ENCODE measurements at regions not wholly inside any gene's neighbourhood (a gene's known extent, or its start where the extent isn't known, plus 50 kb on each side); places are given as distances from the start of the nearest gene placed in this dataset.

DNA sequence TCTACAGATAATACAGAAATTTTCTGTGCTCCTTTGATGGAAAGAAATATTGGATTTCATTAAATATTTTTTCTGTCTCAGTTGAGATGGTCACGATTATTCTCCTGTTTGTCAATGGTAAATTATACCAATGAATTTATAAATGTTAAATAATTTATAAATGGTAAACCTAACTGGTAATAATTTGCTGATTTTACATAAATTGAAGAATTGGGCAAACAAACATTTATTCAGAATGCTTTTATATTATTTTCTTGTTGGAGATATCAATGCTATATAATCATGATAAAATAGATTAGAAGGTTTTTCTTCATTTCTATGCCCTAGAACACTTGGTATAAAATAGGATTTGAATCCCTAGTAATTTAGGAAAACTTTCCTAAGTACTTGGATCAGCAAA lies 597.6 kb upstream of the IGFBP3 start:
- DNase-seq, result no peak

DNA sequence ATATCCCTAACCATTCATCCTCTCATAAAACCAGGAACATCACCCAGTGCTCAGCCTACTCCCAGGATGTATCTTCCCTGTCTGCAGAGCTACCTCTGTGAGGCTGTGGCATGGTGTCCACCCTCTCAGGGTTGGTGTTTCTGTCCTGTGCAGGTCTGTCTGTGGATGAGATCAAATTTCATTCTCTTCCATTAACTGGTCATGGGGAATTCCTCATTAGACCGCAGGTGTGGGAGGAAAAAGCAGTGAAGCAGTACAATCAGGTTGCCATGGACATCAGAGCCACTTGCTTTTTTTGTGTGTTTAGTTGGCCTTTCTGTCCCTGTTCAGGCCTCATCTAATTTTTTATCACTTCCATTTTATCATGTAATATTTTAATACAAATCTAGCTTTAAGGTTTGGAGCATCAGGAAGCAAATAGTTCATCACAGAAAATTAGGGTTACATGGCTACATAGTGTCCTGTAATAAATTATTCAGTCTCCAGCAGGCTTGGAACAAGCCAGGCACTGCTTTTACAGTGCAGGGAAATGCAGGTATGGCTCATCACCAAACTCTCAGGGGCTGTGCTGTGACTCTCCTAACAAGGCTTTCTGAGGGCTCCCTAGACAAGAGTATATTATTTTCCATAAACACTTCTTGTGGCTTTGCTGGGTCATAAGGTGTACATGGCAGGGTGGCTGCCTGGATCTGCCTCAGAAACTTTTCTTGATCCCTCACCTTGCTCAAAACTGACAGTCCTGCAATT lies 594.9 kb upstream of the IGFBP3 start:
- DNase-seq, result no peak

DNA sequence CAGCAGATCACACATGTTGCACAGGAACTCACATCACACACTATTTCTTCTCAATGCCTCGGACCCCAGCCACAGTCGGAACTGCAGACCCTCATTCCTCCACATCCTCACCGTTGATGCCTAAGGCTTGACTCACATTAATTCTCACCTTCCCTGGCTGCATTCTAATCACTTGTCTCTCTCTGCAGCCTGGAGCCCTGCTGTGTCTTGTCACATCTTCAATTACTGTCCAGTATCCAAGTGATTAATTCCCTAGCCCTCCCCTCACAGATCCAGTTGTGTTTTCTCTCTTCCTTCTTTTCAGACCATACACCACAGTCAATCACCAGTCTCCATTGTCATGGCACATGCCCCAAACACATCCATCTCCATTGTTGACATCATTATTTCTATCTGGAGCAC lies 592.4 kb upstream of the IGFBP3 start:
- no peak for DNase-seq

DNA sequence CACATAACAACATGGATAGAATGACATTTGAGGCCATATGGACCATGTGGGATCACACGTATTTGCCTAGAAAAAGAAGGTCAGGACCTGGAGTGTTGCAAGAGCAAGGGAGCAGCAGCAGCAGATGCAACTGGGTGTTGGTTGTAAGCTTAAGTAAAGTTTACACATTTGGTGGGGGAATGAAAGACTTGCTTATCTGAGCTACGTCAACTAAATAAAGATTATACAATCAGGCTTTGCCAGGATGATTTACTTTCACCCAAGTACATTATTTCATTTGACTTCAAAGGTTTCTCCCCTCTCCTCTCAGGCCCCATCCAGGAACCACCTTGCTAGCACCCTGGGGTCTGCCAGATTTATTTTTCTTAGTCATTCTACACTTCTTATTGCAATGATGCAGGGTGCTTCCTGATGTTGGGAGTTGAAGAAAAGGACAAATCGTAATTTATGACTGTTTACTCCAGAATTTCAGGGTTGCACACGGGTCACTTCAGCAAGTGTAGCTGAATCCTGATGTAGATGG lies 591.9 kb upstream of the IGFBP3 start:
- no peak for DNase-seq

DNA sequence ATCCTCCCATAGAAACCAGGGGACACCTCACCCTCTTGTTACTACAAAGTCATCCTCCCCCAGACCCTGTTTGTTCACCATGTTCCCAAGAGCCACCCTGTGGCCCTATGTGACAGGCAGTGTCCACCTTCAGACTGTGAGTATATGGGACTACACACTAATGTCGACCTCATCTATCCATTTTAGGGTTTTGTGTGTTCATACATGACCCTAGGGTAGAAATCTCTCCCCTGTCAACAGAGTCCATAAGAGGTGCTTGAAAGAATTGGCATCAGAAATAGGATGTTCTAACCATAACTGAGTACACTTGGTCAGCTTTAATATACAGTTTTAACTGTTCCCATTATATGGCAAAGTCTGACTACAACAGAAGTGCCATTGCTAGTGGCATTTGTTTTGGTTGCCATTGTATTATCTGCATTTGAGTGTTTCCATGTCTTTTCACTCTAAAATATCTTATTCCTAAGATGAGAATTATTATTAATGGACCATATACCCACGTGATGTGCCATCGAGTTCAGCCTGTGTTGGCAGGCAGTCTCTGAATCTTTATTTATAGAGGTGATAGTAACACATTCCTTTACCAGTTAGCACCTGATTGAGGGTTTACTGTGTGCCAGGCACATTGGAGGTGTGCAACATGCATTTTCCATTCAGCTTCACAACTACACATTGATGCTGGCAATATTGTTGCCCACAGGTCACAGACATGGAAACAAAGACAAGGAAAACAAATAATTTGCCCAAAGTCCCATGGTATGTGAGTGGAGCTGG lies 590.6 kb upstream of the IGFBP3 start:
- DNase-seq, result no peak

DNA sequence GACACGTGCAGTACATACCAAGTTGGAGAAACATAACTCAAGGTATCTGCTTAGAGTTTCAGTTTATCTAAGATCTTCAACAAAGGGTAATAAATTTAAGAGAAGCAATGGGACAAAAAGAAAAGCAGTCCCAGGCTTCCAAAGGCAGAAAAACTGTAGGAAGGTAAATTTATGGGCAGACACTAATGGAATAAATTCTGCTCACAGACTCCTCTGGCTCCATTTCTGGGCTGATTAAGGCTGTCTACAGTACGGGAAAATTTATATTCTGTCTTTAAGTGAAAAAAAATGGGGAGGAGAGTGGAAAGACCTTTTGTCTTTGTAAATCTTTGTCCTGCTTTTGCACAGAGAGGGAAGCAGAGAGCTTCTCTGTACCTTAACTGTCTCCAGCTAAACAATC lies 587.5 kb upstream of the IGFBP3 start:
- no peak for DNase-seq

DNA sequence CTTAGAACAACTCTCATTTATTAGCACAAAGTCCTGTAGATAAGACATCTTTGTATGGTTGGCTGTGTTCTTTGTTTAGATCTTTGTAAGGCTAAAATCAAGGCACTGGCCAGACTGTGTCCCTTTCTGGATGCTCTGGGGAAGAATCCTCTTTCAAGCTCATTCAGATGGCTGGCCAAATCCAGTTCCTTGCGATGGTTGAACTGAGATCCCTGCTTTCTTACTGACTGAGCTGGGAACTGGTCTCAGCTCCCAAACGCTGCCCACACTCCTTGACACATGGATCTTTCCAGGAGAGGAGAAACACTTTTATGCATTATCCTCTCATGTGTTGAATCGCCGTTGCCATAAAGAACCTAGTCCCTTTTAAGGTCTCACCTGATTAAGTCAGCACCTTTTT lies 586.5 kb upstream of the IGFBP3 start:
- no peak for DNase-seq

DNA sequence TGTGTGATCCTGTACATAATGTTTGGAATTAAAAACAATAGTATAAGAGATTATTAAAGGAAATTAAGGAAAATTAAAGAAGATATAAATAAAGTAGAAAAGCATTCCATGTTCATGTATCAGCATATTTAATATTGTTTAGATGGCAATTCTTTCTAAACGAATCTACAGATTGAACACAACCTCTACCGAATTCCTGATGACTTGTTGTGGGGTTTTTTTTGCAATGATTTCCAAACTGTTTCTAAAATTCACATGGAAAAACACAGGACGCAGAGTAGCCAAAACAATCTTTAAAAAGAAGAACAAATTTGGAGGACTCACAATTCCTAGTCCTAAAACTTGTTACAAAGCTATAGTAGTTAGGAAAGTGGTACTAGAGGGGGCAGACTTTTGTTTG lies 573.4 kb upstream of the IGFBP3 start:
- no peak for DNase-seq

DNA sequence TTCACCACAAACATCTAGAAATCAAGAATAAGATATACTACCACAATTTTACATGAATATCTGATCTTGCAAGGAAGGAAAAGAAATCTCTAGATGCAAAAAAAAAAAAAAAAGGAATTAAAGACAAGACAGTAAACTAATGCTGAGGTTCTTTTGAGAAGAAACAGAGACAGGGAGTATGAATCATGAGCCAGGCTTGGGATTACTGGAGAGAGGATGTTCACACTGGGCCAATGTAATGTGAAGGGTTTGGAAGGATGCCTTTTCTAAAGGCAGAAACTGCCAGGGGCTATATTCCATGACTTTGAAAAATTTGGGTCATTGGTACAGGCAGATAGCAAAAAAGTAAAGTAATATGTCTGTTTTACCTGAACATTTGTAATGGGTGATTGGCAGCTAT lies 573.0 kb upstream of the IGFBP3 start:
- DNase-seq, result no peak

DNA sequence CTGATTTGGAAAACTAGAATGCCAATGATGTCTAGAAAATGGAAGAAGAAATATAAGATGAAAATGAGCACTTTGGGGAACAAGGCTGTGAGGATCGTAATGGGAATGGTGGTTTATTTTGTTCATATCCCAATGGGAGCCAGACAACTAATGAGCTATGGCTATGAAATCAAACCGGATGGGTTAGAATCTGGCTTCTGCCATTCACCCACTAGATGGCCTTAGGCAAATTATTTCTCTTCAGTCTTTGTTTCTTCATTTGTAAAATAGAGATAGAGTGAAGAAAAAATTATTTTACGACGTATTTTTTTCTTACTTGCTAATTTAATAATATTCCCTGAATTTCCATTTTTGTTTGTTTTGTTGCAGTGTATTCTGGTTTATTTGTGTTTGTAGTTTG lies 572.1 kb upstream of the IGFBP3 start:
- no peak for DNase-seq

DNA sequence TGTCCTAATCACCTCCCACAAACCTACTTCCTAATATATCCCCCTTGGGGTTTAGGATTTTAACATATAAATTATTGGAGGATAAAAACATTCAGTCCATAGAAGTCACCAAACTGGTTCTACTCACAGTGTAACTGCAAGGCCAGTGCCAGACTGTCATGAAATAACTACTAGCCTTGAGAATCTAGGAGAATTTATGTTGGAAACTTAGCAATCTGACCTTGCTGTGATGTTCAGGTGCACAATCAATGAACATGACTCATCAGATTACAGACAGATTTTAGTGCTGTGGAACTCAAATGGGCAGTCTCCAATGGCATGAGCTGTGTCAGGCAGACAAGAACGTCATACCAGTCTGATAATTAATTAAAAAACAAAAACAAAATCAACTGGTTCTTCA lies 571.4 kb upstream of the IGFBP3 start:
- DNase-seq, result no peak

DNA sequence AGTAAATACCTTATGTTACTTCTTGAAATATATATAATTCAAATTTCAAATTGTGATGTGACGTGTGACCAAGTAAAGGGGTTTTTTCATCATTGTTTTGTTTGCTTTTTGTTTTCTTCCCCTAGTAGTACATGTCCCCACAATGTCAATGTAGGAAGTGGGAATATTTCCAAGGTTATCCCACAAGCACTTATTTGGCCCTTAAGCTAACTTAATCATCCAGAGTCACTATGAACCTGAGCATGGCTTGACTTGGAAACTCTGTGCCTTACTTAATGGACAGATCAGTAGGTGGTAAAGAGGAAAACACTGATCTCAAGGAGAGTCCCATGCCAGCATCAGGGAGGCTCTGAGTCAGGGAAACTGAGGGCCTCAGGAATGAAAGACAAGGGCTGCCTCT lies 569.3 kb upstream of the IGFBP3 start:
- no peak for DNase-seq

DNA sequence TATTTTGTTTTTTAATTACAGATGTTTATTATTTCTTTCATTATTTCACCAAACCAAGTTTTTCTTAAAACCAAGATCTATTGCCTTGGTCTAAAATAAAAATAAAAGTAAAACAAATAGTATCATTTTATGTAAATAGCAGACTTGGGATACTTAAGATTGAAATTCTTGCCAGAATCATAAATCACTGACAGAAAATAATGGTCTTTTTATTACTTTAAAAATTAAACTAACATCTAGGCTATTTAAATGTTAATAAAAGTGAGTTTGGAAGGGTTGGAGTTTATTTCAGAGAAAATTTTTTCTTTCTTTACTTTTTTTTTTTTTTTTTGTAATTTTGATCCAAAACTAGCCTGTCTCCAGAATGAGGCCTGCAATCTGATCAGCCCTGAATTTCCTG lies 568.0 kb upstream of the IGFBP3 start:
- DNase-seq, result no peak

DNA sequence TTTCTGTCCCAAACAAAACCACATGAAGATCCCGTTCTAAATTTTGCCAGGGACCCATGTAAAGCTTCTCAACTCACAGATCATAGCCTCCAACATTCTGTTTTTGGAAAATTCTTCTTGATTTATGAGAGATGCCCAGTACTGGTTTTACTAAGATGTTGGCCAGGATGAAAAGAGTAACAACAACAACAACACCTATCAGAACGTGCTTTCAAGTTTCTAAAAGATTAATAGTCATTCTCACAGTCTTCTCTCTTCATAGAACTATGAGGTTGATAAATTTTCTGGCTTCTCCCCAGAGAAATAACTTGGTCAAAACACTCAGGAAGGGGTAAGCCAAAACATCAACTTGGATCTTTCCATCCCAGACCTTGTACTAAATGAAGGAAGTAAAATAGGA lies 567.5 kb upstream of the IGFBP3 start:
- DNase-seq, result no peak

DNA sequence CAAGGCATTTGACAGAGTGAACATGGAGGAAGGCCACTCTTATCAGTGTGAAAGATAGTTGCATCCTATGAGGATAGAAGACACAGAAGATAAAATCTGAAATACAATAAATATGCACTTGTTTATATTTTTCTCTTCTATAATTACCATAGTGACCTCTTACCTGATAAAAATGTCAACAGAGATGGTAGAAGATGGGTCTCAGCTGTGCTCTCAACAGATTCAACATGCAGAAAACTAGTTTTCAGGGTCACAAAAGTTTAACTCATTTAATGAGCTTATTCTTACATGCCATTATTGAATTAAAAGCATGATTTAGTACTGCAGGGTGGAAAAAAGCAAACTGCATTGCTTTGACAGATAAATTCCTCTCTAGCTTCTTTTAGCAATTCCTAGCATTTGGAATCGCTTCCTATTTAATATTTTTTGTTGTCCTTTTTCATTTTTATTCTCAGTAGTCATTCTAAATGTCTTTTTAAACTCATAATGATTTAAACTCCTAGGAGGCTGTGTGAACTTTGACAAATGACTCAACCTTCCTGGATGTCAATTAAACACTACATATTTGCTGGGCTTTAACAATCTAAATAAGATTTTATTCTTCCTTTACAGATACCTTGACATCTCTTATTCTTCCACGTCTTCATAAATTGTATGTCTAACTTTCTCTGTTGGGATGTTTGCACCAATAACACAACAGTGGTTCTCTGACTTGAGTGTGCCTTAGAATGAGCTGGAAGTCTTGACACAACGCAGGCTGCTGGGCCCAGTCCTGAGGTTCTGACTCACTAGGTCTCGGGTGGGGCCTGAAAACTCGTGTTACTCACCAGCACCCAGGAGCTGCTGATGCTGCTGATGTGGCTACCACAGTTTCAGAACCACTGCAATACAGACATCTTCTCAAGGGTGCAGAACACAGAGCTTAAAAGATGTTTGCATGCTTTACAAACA lies 565.5 kb upstream of the IGFBP3 start:
- no peak for DNase-seq

DNA sequence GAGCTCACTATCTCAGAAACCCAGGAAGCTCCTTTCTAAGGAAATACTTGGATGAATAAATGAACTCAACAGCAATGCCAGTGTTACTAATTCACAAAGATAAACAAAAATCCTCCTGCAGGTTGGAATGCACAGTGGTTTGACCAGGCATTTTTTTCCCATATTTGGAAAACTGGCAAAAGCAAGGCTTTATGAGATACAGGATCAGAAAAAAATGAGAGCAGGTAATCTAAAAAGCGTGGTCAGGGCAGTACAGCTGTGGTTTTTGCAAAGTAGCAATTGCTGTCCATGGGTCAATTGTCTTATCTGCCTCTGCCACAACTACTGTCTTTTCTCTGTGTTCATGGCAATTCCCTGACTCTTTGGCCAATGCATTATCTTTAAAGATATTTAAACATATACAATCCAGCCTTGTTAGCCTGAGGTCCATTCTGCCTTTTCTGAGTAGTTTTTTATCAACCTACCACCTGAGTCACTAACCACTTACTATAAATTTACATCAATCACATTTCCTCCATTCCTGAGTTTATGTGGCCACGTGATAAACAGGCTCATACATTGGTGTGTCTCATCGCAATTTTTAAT lies 564.5 kb upstream of the IGFBP3 start:
- DNase-seq, result no peak

DNA sequence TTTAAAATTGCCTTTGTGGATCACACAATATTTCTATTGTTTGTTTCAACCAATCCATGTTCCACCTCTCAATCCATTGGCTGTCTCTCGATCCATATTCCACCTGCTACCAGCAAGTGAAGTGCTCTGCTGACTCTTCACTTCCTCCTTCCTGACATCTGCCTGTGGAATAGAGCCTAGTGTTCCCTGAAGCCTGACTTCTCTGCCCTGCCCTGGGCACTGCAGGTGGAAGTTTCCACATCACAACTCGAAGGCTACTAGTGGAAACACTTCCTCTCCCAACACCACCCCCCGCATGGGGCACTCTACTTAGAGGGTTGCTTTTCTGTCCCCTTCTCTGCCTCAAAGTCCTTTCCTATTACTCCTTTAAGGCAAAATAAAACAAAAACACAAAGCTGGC lies 563.8 kb upstream of the IGFBP3 start:
- no peak for DNase-seq

DNA sequence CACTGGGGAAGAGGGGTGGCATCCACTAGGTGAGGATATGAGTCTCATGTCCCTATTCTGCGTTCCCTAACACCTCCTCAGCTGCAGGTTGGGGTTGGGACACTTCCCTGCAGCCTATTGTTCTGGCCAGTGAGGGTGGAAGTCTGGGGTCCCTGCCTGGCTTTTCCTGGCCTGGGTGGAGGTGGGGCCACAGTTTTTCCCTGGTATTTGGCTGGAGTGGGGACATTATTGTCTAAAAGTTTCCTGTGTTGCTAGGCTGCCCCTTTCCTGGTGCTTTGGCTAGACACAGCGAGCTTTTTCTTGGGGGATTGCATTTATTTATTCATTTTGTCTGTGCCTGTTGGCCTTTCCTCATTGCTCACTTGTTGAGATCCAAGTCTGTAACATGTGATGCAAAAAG lies 559.5 kb upstream of the IGFBP3 start:
- no peak for DNase-seq

DNA sequence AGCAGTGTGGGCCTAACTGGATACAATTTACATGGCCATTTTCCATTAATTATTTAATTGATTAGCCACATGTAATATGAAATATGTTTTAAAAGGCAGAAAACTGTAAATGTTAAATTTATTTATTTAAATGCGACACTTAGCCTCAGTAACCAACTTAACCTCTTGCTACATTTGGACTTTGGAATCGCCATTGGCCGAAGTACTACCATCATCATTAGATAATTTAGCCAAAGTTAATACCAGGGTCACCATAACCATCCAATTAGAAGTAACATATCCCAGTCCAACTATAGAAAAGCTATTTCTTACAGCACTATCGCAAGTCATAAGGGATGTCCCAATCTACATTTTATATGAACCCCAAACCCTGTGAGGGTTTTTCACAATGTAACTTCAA lies 558.6 kb upstream of the IGFBP3 start:
- no peak for DNase-seq

DNA sequence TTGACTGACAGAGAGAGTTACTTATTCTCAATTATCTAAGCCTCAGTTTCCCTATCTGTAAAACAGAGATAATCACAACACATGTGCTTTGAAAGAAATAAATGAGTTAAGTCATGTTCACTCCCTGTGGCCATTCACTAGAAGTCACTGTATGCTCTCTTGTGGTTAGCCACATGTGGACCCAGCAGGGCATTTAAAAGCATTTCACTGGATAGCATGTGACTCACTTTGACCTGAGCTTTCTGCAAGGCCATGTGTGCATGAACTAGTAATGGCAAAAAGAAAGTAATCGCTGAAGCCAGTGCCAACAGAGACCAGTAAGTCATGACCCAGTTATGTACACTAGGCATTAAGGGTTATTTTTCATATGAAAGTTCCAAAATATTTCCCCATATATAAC lies 557.0 kb upstream of the IGFBP3 start:
- no peak for DNase-seq

DNA sequence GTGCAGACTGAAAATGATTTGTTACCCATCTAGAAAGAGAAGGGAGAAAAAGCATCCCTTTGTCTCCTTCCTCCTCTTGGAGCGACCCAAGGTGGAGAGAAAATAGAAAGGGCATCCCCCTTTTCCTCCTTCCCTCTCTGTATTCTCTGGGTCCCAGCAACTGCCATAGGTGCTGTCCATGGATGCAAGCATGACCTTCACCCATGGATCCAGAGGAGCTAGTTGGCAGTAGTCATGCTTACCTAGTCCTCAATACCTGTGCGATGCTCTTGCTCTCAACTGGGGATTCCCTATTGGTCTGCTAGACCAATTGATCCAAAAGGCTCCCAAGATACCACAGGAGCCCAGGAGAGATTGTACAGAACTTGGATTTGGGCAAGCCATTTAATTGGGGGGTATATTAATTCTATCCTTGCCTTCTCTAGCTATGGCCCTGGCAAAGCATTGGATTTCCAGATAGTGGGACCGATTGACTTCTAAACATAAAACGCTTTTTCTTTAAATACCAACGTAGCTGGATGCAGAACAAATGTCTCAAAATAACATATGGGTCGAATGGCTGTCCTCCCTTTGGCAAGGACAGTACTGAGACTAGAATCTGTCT lies 547.8 kb upstream of the IGFBP3 start:
- DNase-seq, result no peak

DNA sequence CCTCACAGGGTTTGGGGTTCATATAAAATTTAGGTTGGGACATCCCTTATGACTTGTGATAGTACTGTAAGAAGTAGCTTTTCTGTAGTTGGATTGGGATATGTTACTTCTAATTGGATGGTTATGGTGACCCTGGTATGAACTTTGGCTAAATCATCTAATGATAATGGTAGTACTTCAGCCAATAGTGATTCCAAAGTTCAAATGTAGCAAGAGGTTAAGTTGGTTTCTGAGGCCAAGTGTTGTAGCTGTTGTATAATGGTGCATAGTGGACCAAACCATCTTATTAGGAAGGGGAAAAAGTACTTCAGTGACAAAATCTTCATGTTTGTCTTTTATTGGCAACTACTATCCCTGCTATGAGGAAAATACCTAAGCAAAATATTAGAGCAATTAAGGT lies 542.1 kb upstream of the IGFBP3 start:
- DNase-seq, result no peak
